Hematopoietic multipotent progenitor cell (in vitro differentiated cells): ENCODE measurements at regions not wholly inside any gene's neighbourhood (a gene's known extent, or its start where the extent isn't known, plus 50 kb on each side); places are given as distances from the start of the nearest gene placed in this dataset.
"Not testable (repeated sequence)": the region's sequence is repeated elsewhere in the genome, so short reads cannot be mapped to it uniquely, and the experiment has no call there.

Source experiments
- DNase-seq, 3 donors: peaks; one replicate each; pipeline ENCODE4 v3.0.0-alpha.2; 2011 to 2015; ENCODE audit warnings: low read depth in 2 of 3, low spot score in 2 of 3

GRCh38 chr11:92465410-92465809 is 240.8 kb downstream of the FAT3 start:
- DNase-seq: not testable (repeated sequence)

- no peak for DNase-seq
These were observed 249.1 kb downstream of the FAT3 start for GRCh38 chr11:92473736-92474135.

- no peak for DNase-seq
These were observed 250.7 kb downstream of the FAT3 start for GRCh38 chr11:92475316-92475715.

GRCh38 chr11:92475819-92476218 is 251.2 kb downstream of the FAT3 start:
- DNase-seq: no peak

- DNase-seq: no peak
These were observed 253.1 kb downstream of the FAT3 start for GRCh38 chr11:92477686-92478085.

GRCh38 chr11:92480499-92480898 is 255.9 kb downstream of the FAT3 start:
- DNase-seq: no peak

GRCh38 chr11:92482492-92483060 is 258.0 kb downstream of the FAT3 start:
- no peak for DNase-seq

GRCh38 chr11:92484570-92484969 is 260.0 kb downstream of the FAT3 start:
- DNase-seq: no peak

- no peak for DNase-seq
These were observed 265.3 kb downstream of the FAT3 start for GRCh38 chr11:92489826-92490399.

GRCh38 chr11:92492372-92492771 is 267.8 kb downstream of the FAT3 start:
- no peak for DNase-seq

- no peak for DNase-seq
These were observed 270.6 kb downstream of the FAT3 start for GRCh38 chr11:92495107-92495793.

- DNase-seq: no peak
These were observed 275.8 kb downstream of the FAT3 start for GRCh38 chr11:92500453-92500852.

- DNase-seq: no peak
These were observed 276.6 kb downstream of the FAT3 start for GRCh38 chr11:92501066-92501739.

GRCh38 chr11:92504004-92504403 is 279.4 kb downstream of the FAT3 start:
- DNase-seq: no peak

- no peak for DNase-seq
These were observed 279.9 kb downstream of the FAT3 start for GRCh38 chr11:92504534-92504933.

GRCh38 chr11:92505689-92506088 is 281.1 kb downstream of the FAT3 start:
- no peak for DNase-seq

GRCh38 chr11:92506809-92507336 is 282.3 kb downstream of the FAT3 start:
- DNase-seq: no peak

GRCh38 chr11:92510591-92510990 is 286.0 kb downstream of the FAT3 start:
- no peak for DNase-seq

GRCh38 chr11:92511522-92512203 is 287.0 kb downstream of the FAT3 start:
- DNase-seq: no peak

GRCh38 chr11:92512204-92512569 is 287.6 kb downstream of the FAT3 start:
- DNase-seq: no peak

GRCh38 chr11:92523611-92524010 is 299.0 kb downstream of the FAT3 start:
- no peak for DNase-seq
